RPMI7951 (cell line): ENCODE measurements at regions not wholly inside any gene's neighbourhood (a gene's known extent, or its start where the extent isn't known, plus 50 kb on each side); places are given as distances from the start of the nearest gene placed in this dataset.

Source experiments
- DNase-seq: peaks from one replicate; pipeline ENCODE4 v3.0.0-alpha.2; 2012; ENCODE audit warnings: low read depth

DNA sequence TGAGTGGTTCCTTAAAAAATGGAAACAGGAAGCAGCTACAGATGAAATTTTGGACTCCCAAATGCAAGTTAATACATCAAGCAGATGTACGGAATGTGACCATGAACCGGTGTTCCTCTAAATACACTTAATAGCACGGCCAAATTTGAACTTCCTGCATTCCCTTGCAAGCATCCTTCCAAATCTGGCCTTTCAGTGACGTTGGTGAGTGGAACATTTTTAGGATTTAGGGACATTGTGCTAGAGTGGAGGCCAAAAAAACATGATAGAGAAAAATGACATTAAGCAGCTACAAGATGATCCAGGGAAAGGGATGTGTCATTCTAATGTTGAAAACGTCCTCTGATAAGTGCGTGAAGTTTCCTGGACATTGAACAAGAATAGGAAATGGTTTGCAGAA lies 62.1 kb downstream of the CTAGE1 start:
- no peak for DNase-seq

DNA sequence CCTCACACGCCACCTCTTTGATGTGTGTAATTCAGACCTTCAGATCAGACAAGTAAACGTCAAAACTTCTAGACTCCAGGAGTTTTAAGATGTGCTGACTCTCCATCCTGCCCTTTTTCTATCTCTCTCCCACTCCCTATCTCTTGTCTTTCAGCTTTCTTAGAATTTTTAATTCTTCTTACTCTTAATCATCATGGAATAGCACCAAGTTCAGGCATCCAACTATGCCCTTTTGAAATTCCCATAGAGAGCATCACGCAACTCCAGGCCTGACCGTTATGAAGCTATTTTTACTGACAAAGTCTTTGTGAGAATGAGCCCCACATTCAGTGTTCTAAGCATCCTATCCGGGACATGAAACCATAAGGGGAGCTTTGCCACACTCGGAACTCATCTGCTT lies 62.6 kb downstream of the CTAGE1 start:
- DNase-seq = no peak

DNA sequence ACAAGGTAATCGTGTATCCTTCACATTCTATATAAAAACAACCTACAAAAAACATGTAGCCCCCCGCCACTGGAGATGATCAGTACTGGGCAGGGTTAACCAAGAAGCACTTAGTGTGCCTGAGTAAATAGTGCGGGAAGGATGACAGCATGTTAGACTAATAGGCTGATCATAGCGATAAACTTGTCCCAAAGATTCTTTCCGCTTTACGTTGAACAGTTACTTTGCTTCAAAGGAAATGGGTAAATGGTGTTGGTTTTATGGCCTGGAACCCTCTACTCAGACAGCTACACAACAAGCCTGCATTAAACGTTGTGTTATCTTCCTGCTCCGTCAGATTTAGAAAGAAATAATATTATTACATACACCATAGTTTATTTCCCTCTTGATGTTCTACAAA lies 67.7 kb downstream of the CTAGE1 start:
- no peak for DNase-seq

DNA sequence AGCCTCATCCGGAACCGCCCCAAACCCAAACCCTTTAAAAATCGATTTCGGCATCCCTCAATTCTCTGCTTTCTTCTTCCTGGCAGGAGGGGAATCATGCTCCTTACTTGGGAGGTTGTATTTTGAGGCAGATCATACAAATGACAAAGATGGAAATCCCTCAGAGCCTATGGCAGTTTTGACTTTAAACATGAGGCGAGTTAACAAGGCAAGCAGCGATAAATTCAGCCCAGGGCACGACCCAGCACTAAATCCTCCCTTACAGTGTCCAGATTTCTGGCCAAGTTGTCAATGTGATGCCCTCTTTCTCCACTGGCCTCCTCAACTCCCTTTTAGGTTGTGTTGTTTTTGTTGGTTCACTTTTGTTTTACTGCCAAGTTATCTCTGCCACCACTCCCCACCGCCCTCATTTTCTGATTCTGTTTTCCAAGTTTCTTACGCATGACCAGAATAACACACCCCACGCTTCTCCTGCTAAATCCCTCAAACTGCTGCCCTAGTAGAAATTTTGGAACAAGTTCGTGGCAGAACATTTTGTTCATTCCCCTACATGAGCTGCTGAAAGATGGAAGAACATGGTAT lies 68.3 kb downstream of the CTAGE1 start:
- no peak for DNase-seq

DNA sequence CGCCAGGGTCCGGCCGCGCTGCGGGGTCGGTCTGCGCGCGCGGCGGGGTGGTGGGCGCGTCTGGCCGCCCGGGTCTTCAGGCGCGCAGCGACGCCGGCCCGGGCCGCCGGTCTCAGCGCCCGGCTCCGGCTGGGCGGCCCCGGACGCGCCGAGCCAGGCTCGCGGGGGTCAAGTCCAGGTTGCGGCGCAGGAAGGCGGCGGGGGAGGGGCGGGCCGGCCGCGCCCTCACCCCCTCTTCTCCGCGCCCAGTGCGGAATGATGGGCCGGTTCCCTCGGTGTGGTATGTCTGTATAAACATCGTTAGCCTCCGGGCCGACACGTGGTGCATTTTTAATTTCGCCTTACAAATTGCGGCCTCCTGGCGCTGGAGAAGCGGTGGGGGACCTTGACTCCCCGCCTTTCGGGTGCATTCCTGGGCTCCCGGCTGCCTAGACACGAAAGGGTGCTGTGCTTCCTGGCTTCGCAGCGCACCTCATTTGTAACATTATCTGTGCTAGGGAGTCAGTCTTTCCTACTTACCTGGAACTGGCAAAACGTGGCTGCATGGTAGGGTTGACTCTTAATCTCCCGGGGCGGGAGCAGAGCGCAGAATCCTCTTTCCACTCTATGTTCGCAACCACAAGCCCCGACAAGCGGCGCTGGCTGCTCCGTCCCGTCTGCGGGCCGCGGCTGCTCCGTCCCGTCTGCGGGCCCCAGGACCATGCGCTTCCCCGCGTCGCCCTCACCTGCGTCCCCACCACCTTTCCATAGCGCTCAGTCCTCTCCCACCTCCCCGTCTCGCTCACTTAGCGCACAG lies 69.0 kb downstream of the CTAGE1 start:
- peak; percentile 77 for DNase-seq

DNA sequence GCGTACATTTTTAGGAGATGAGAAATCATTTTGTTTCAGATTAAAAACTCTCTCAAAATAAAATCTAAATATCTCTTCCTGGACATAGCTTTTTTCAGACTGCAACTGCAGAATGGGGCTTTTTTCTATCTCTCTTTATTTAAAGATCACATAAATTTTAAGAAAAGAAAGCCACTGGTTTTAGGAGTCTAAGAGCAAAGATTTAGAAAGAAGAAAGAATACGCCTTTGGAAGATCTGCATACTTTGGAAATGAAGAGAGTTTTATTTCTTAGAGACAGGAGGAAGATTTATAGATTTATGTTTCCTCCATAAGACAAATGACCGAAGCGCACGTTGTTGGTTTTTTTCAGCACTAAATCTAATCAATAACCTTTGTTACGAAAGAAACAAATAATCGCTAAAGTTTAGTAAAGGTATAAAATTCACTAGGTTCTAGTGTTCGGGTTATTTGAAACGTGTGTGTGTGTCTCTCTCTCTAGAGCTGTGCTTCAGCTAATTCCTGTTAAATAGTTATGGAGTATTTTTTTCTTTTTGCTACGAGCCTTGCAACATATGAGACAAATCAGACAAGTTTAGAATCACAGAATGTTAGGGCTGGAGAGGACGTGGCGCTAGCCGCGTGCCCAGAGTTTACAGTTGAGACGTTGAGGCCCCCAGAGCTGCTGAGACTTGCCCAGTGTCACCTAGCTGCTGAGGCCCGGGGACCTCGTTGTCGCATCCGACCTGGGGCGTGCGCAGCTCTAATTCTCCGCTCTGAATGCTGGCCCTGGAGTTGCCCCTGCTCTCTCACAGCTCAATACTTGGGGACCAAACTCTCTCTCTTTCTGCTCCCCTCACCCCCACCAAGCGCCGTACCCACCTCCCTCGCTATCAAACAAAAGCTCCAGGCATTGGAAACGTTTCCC lies 69.9 kb downstream of the CTAGE1 start:
- DNase-seq = no peak

DNA sequence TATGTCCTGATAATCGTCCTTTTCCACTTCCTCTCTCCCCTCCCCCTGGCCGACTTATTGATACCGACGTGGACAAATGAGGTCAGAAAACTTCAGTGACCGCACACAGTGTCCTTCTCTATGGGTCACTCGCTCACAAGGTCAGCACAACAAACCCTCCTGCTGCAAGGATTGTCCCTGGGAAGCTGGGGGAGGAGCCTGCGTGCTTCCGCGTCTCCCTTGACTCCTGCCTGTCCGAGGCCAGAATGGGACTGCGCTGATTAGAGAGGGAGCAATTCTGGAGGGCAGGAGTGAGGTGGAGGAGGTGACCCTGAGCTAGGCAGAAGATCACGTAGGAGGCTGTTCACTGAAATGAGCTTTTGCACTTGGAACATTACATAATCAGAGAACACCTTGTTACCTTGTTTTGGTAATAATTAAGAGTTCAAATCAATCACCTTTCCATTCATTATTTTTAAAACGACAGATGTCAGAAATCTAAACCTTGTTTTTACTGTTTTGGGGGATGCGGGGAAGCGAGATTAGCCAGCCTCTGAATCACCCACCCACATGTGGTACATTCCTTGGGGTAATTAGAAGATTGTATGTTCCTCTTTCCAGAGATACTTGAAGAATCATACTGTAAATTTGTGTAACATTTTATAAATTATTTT lies 70.6 kb downstream of the CTAGE1 start:
- DNase-seq = peak; percentile 50

DNA sequence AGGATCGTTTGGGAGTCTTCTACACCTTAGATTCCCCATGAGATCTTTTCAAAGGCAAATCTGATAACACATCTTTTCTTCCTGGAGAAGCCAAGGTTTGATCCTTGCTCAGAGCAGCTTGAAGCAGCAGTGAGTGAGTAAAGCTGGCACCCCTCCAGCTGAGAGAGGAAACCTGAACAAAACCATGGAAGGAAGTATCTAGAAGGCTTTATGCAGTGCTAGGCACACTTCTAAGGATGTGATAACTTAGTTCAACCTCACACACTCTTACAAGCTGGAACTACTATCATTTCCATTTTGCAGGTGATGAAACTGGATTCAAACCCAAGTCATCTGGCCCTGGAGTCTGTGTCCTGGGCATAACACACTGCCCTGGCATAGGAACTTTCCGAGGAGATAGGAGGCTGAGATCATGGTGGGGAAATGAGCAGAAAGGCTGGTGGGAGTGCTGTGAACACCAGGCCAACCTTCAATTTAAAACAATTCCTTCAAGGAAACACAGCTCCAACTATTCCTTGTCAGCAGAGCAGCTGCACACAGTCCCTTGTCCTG lies 71.2 kb downstream of the CTAGE1 start:
- peak; percentile 70 for DNase-seq

DNA sequence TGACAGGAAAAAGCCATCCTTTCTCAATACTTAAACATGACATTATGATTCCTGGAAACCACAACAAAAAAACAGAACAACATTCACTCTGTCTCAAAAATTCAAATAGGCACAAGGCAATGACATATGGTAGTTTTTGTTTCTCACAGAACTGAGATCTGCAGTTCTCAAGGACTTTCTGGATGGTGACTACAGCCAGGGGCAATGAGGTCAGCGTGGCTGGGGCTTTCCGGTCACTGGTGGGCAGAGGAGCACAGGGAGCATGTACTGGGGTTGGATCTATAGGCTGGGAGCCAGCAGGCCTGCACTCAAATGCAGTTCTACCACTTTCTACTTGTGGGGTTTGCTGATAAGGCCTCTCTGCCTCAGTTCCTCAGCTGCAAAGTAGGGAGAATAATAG lies 72.0 kb downstream of the CTAGE1 start:
- DNase-seq = peak; percentile 59

DNA sequence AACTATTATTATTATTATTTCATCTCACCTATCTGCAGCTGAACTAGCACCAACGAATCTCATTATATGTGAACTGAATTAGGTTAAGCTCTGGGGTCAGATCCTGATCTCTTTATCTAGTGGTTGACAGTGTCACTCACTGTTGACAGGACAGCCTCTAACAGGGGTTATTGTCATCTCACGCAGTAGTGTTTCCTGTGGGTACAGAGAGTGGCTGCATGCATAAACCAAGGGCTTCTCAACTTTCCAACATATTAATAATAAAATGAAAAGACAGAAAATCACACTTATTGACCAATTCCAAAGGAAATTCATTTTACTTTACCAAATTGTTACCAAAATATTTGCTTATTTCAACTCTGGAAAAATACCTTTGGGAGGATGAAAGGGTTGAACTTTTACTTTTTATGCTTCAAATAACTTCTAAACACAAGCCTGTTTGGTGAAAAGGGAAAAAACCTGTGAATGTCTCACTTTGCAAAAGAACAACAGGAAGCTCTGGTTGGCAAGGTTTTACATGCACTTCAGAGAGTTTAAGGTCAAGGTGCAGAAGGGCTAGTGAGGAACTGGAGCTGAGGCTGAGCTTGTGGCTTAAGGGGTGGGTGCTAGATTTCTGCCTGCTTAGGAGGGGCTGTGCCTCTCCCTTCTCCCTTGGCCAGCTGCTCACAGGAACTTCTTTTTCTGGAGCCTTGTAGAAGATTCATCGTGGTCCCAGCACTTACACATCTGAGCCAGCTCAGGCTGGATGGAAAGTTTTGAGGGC lies 72.6 kb downstream of the CTAGE1 start:
- no peak for DNase-seq

DNA sequence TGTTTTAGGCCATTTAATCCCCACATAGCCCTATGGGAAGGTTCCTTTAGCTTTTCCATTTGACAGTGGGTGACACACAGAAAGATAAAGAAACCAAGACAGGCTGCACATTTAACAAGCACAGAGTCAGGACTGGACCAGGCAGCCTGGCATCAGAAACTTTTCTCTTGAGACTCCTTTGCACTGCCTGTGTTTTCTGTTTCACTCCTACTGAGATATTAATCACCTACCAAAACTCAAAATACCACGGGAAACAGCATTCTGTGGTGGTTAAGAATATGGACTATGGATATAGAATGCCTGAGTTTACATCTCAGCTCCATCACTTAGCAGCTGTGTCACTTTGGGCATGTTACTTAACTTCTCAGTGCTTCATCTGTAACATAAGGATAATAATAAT lies 73.3 kb downstream of the CTAGE1 start:
- no peak for DNase-seq

DNA sequence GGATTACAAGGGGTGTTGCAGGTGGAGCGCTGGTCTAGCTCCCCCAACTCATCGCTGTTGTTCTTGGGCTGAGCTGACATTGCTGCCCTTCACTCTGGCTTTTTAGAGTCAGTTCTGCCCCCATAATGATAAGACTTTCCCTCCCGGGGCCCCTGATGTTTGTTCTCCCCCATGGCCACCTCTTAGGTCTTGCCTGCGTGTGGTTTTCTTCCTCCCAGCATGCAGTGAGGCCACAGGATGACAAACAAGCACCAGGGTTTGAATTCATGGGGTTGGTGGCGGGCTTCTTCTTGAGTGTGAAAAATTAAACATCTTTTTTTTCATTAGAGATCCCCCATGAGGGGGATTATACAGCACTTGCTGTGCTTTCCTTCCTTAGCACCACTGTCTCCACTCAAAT lies 74.1 kb downstream of the CTAGE1 start:
- no peak for DNase-seq

DNA sequence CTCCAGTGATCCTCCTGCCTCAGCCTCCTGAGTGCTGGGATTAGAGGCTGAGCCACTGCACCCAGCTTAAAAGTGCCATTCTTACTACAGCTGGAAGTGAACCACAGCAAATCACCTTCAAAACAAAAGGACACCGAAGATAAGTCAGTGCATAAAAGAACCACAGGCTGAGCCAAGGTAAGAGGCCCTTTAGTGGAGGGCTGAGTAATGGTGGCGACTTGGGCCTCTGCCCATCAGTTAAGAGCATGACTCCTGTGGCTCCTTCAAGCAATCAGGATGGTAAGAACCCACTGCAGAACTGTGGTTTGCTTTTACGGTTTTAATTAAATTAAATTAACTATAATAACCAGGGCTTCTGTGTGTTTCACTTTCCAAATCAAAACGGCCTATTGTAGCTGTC lies 75.1 kb downstream of the CTAGE1 start:
- DNase-seq = peak; percentile 97

DNA sequence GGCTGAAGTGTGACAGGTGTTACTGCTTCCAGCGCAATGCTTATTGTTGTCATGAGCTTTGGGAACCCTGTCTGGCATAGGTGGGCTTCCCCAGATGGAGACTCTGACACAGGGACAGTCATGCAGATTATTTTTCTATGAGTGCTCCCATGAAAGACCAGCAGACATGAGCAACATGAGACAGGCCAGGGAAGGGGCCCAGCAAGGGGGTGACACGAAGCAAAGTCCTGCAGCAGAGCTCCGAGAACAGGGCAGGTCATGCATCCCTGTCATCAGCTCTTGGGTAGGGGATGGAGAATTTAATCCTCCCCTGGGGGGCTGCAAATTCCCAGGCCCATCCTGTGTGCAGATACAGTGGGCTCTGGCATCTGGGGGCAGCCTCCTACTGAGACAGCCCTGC lies 77.4 kb downstream of the CTAGE1 start:
- no peak for DNase-seq

DNA sequence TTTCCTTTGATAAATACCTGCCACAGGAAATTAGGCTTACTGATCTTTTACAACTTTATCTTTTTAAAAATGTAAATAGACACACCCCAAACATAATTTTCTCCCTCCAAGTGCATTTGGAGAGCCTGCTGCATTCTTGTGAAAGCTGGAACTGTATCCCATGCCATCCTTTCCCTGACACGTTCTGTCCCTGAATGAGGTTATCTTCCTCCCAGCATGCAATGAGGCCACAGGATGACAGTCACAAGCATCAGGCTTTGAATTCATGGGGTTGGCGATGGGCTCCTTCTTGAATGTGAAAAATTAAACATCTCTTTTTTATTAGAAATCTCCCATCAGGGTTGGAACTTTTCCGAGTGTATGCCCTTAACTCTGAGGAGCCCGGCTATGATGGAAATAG lies 77.8 kb downstream of the CTAGE1 start:
- no peak for DNase-seq

DNA sequence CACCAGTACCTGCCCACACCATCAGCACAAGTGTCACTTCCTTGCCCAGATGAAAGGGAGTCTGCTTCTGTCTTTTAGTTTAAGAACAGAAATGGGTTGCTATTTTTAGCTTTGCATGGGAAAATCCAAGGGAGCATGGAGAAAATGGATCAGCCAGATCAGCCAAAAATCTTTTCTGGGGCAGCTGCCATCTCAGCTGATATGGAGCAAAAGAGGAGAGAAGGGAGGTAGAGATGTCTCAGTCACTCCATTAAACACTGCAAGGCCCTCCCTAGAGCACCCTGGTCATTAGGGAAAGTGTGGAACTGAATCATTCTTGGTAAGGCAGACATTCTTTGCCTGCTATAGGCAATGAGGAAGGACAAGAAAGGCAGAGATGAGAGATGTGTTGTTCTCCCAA lies 79.9 kb downstream of the CTAGE1 start:
- DNase-seq = peak; percentile 51

DNA sequence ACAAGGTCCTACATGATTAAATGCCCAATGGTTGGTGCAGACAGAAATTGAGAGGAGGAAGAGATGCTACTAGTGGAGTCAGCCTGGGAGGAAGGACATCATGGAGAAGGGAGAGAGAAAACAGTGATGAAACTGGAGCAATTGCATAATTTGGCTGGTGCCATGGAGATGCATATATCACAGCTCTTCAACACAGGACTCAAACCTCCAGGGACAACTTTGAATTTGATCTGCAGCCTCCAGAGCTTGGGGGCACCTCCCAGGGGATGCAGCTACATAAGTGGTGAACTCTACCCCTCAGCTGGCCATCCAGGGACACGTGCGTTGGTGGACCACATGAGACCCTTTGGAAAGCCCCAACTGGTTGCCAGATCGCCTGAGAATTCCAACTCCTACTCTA lies 80.4 kb downstream of the CTAGE1 start:
- no peak for DNase-seq

DNA sequence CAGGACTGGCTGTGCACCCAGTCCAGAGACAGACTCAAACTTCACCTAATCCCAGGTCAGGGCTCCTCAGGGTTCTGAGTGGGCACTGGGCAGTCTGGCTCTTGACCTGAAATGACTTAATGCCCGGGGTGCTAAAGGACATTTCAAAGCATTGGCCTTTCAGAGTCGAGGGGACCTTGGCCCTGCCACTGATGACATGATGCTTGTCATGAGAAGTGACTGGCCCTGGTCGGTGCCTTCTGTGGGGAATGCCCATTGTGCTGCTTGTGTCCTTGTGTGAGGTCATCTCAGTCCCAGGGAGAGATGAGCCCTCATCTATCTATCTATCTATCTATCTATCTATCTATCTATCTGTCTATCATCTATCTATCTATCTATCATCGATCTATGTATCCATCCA lies 81.3 kb downstream of the CTAGE1 start:
- DNase-seq = no peak

DNA sequence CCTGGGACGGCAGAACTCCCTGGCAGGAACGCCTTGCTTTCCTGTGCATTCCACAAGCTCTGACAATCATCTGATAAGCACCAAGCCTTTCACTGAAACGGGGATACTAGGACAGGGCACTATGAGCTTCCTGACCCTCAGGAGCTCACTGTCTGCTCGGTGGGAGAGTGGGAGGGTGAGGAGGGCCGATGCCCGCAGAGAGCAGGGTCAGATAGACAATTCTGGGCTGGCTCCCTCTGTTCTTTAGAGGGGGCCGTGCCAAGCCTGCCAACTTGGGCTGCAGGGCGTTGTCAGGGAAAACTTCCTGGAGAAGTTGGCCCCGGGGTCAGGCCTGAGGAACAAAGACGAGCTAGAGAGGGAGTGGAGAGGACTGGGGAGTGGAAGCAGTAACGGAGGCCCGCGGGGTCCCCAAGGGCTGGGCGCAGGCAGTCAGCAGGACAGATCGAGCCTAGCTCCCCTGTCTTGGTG lies 82.0 kb downstream of the CTAGE1 start:
- no peak for DNase-seq

DNA sequence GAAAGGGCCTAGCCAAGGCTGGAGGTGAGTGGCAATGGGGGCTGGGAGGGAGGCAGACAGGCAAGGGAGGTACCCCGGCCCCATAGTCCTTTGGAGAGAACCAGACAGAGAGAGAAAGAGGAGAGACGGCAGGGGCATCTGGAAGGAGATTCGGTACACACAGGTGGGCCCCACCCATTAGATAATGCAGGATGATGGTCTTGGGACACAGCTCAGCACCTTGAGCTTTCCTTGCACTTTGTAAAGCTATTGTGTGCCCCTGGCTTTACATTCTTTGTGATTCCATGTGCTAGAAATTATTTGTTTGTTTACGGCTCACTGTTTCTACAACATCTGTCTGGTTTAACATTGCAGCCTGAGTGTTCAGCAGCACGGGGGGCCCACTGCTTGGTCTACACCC lies 83.1 kb downstream of the CTAGE1 start:
- no peak for DNase-seq

DNA sequence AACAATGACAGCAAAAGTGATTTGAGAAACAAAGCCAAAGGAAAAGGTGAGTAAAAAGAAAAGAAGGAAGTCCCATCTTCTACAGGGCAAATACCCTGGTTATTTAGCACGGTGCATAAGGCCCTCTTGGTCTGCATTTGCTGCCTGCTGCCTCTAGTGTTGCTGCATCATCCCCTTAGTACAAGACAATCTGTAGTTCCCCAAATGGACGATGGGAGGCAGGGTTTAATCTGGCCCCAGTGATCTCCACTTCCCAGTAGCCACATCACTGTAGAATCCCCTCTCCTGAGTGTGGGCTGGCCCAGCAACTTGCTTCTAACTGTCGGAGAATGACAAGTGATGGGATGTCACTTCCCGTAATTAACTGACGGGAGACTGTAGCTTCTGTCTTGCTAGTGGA lies 85.1 kb downstream of the CTAGE1 start:
- DNase-seq = peak; percentile 14
